ENCODE measurements at regions not wholly inside any gene's neighbourhood (a gene's known extent, or its start where the extent isn't known, plus 50 kb on each side); places are given as distances from the start of the nearest gene placed in this dataset.

DNA sequence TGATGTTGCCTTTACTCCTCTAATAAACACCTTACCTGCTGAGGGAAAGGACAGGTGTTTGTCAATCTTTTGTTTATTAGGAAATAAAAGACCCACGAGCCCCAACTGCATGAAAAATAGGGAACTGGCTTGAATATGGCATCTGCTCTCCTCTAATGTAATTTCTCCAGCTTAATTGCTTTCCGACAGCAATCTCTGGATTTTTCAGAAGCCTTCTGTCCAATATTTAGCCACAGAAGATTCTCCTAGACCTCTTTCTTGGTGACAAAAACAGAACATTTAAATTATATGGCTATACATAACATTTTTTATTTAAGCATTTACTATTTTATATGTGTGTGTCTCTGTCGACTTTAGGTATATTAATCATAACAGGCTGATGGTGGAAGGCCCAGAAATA is 317.4 kb upstream of the ADARB2 start (continued):
- TF ChIP-seq, protein P1, sequence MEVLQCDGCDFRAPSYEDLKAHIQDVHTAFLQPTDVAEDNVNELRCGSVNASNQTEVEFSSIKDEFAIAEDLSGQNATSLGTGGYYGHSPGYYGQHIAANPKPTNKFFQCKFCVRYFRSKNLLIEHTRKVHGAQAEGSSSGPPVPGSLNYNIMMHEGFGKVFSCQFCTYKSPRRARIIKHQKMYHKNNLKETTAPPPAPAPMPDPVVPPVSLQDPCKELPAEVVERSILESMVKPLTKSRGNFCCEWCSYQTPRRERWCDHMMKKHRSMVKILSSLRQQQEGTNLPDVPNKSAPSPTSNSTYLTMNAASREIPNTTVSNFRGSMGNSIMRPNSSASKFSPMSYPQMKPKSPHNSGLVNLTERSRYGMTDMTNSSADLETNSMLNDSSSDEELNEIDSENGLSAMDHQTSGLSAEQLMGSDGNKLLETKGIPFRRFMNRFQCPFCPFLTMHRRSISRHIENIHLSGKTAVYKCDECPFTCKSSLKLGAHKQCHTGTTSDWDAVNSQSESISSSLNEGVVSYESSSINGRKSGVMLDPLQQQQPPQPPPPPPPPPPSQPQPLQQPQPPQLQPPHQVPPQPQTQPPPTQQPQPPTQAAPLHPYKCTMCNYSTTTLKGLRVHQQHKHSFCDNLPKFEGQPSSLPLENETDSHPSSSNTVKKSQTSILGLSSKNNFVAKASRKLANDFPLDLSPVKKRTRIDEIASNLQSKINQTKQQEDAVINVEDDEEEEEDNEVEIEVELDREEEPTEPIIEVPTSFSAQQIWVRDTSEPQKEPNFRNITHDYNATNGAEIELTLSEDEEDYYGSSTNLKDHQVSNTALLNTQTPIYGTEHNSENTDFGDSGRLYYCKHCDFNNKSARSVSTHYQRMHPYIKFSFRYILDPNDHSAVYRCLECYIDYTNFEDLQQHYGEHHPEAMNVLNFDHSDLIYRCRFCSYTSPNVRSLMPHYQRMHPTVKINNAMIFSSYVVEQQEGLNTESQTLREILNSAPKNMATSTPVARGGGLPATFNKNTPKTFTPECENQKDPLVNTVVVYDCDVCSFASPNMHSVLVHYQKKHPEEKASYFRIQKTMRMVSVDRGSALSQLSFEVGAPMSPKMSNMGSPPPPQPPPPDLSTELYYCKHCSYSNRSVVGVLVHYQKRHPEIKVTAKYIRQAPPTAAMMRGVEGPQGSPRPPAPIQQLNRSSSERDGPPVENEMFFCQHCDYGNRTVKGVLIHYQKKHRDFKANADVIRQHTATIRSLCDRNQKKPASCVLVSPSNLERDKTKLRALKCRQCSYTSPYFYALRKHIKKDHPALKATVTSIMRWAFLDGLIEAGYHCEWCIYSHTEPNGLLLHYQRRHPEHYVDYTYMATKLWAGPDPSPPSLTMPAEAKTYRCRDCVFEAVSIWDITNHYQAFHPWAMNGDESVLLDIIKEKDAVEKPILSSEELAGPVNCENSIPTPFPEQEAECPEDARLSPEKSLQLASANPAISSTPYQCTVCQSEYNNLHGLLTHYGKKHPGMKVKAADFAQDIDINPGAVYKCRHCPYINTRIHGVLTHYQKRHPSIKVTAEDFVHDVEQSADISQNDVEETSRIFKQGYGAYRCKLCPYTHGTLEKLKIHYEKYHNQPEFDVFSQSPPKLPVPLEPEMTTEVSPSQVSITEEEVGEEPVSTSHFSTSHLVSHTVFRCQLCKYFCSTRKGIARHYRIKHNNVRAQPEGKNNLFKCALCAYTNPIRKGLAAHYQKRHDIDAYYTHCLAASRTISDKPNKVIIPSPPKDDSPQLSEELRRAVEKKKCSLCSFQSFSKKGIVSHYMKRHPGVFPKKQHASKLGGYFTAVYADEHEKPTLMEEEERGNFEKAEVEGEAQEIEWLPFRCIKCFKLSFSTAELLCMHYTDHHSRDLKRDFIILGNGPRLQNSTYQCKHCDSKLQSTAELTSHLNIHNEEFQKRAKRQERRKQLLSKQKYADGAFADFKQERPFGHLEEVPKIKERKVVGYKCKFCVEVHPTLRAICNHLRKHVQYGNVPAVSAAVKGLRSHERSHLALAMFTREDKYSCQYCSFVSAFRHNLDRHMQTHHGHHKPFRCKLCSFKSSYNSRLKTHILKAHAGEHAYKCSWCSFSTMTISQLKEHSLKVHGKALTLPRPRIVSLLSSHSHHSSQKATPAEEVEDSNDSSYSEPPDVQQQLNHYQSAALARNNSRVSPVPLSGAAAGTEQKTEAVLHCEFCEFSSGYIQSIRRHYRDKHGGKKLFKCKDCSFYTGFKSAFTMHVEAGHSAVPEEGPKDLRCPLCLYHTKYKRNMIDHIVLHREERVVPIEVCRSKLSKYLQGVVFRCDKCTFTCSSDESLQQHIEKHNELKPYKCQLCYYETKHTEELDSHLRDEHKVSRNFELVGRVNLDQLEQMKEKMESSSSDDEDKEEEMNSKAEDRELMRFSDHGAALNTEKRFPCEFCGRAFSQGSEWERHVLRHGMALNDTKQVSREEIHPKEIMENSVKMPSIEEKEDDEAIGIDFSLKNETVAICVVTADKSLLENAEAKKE (CRISPR knock-in tag; IDR thresholded peaks at IDR 0.05), result no peak
- TF ChIP-seq STAT1 (IDR thresholded peaks at IDR 0.05; ENCODE audit: unreplicated experiment) (no peak), CREB1 (CRISPR knock-in tag; IDR thresholded peaks at IDR 0.05; ENCODE audit: low read depth) (no peak), NANOG (IDR thresholded peaks at IDR 0.05; ENCODE audit: borderline replicate concordance) (no peak), JUNB (IDR thresholded peaks at IDR 0.05; ENCODE audit: unreplicated experiment) (no peak), ZNF331 (CRISPR knock-in tag; IDR thresholded peaks at IDR 0.05; ENCODE audit: low read depth) (no peak), EZH2phosphoT487 (IDR thresholded peaks at IDR 0.05; ENCODE audit: unreplicated experiment) (no peak), EZH2 (IDR thresholded peaks at IDR 0.05; ENCODE audit: low read depth, unreplicated experiment) (no peak)
- TF ChIP-seq, protein P2, sequence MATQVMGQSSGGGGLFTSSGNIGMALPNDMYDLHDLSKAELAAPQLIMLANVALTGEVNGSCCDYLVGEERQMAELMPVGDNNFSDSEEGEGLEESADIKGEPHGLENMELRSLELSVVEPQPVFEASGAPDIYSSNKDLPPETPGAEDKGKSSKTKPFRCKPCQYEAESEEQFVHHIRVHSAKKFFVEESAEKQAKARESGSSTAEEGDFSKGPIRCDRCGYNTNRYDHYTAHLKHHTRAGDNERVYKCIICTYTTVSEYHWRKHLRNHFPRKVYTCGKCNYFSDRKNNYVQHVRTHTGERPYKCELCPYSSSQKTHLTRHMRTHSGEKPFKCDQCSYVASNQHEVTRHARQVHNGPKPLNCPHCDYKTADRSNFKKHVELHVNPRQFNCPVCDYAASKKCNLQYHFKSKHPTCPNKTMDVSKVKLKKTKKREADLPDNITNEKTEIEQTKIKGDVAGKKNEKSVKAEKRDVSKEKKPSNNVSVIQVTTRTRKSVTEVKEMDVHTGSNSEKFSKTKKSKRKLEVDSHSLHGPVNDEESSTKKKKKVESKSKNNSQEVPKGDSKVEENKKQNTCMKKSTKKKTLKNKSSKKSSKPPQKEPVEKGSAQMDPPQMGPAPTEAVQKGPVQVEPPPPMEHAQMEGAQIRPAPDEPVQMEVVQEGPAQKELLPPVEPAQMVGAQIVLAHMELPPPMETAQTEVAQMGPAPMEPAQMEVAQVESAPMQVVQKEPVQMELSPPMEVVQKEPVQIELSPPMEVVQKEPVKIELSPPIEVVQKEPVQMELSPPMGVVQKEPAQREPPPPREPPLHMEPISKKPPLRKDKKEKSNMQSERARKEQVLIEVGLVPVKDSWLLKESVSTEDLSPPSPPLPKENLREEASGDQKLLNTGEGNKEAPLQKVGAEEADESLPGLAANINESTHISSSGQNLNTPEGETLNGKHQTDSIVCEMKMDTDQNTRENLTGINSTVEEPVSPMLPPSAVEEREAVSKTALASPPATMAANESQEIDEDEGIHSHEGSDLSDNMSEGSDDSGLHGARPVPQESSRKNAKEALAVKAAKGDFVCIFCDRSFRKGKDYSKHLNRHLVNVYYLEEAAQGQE (IDR thresholded peaks at IDR 0.05; ENCODE audit: unreplicated experiment), result no peak
